Fibroblast of pulmonary artery (primary cell): ENCODE measurements at regions not wholly inside any gene's neighbourhood (a gene's known extent, or its start where the extent isn't known, plus 50 kb on each side); places are given as distances from the start of the nearest gene placed in this dataset.

Experiments used
- DNase-seq: peaks from one replicate; pipeline ENCODE4 v3.0.0-alpha.2; 2010; ENCODE audit warnings: low read depth
- H3K4me3 ChIP-seq: replicated peaks from 2 replicates; pipeline ENCODE4 v1.5.1; 2011; ENCODE audit warnings: low read depth, mild to moderate bottlenecking, control low read depth, low read length, moderate library complexity
- CTCF ChIP-seq: IDR thresholded peaks from 2 replicates; pipeline ENCODE4 v1.5.1; 2011; ENCODE audit warnings: mild to moderate bottlenecking, control low read depth, low read length, inconsistent platforms; ENCODE audit errors: missing control alignments

DNA sequence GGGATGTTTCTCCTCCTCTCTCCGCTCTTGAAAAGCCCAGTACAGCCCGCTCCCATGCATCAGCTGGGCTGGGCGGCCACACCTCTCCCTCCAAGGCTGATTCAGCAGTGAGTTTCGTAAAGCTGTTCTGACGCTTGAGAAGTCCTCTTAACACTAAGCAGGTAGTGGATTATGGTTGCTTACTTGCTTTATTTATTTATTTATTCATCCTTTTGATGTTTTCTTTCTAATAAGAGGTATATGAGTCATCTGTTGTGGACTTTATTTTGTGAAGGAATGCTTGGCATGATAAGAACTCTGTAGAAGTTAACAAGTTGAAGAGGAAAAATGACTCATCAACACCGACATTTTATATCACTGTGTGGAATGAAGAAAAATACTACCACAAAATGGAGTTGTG is 285.0 kb downstream of the SQOR start:
- TF ChIP-seq CTCF: no peak
- peak; percentile 89 for DNase-seq
- H3K4me3 ChIP-seq: no peak overlapping the region

- peak; percentile 63 for DNase-seq
- TF ChIP-seq CTCF: no peak
- H3K4me3 ChIP-seq: no peak overlapping the region
Measured at GRCh38 chr15:45921376-45921775, 286.5 kb downstream of the SQOR start.

GRCh38 chr15:45921978-45922377 is 287.1 kb downstream of the SQOR start:
- no peak for DNase-seq
- H3K4me3 ChIP-seq: no peak overlapping the region
- TF ChIP-seq CTCF: no peak

- no peak for DNase-seq
- TF ChIP-seq CTCF: no peak
- H3K4me3 ChIP-seq: no peak overlapping the region
Measured at GRCh38 chr15:45941367-45941766, 306.5 kb downstream of the SQOR start.

DNA sequence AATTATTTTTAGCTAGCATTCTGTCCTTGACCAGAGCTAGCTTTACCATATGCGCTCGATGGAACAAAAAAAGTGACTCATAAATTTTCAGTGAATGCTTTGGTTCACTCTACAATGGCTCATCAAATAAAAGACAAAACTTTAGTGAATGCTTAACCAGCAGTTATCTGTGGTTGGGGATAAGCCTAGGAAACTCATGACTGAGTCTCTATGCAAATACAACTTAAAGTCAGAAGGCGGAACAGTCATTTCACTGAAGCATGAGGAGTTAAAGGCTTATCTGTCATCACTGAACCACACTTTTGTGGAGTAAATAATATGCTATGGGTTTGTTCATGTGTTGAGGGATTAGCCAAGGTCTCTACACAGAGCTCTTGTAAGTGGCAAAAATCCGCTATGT is 308.4 kb downstream of the SQOR start:
- TF ChIP-seq CTCF: no peak
- H3K4me3 ChIP-seq: no peak overlapping the region
- no peak for DNase-seq

DNA sequence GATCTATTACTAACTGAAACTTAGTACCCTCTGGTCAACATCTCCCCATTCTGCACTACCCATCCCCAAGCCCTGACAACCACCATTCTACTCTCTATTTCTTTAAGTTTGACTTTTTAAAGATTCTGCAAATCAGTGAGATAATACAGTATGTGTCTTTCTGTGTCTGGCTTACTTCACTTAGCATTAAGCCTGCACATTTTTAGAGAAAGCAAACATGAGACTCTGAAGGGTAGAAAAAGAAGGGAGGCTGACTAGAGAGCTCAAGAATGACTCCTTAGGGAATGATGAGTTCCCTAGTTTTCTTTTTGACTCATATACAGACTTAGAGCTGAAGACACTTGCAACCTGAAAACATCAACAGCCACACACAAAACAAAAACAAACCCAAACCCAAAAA is 311.3 kb downstream of the SQOR start:
- no peak for DNase-seq
- TF ChIP-seq CTCF: no peak
- no peak overlapping the region for H3K4me3 ChIP-seq

DNA sequence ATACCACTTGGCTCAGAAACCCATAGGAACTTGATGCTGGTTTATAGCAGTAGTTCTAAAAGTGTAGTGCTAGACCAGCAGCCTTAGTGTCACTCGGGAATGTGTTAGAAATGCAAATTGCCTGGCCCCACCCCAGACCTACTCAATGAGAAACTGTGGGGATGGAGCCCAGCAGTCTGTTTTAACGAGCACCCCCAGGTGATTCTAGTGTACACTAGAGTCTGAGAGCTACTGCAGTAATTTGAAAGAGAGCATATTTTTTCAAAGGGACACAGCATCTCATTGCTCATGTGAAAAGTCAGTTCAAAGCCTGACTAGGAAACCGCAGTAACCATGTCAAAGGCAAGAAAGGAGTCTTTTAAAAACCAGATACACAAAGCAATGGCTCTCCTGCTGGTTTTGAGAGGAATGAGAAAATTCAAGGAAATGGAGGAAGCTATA is 313.4 kb downstream of the SQOR start:
- no peak for DNase-seq
- TF ChIP-seq CTCF: no peak
- H3K4me3 ChIP-seq: no peak overlapping the region
